Left cardiac atrium (tissue), 4 donors: ENCODE measurements at regions not wholly inside any gene's neighbourhood (a gene's known extent, or its start where the extent isn't known, plus 50 kb on each side); places are given as distances from the start of the nearest gene placed in this dataset.
"Not testable (repeated sequence)": the region's sequence is repeated elsewhere in the genome, so short reads cannot be mapped to it uniquely, and the experiment has no call there.

Experiments used
- ATAC-seq, 2 donors: fragments of 200-7000 bp; cut with Tn5 transposase; one replicate each; pipeline ENCODE4 v1.9.1; 2020; ENCODE audit warnings: mild to moderate bottlenecking in 2 of 2, moderate library complexity in 2 of 2
- DNase-seq: peaks from one replicate; pipeline ENCODE4 v3.0.0-alpha.2; 2020
- intact Hi-C, 2 donors: fragments of 100-400 bp; cut with DNase I; formaldehyde crosslinking; loops; one replicate each; pipeline versions ENCODE4 v1.14.1 to v1.15.1; 2022 to 2023
- donor health status: DM: no; HTN: yes; CAD: no.
- donor health status: DM: no; HTN: yes; CAD: no; lungs with severe emphysema.
- donor health status: DM: yes; HTN: yes; CAD: no.
- donor health status: Dilated cardiomyopathy.

DNA sequence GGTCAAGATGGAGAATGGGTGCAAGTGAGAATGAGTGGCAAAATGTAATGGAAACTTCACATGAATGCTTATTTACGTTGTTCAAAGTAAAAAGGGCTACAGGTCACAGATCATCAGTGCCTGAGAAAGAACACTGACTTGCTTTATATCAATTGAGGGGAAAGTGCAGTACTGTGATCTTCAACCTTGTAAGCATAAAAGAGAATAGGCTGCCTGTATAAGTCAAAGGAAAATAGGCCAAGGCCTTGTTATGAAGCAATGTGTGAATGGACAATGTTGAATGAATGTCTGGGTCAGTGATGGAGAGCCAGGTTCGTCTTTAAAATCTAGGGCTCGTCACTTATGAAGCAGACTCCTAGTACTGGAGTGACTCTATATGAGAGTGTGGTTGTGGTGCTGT lies 158.6 kb upstream of the NT5E start:
- ATAC-seq: no peak
- intact Hi-C loops: no loop called here
- no peak for DNase-seq

DNA sequence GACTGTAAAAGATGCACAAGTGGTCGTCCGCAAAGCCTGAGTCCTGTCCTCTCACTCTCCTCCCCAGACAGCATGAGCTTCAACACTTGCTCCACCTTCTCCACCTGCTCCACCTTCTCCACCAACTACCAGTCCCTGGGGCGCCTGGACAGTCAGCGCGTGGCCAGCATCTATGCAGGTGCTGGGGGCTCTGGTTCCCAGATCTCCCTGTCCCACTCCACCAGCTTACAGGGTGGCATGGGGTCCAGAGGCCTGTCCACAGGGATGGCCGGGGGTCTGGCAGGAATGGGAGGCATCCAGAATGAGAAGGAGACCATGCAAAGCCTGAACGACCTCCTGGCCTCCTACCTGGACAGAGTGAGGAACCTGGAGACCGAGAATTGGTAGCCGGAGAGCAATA lies 162.2 kb upstream of the NT5E start:
- DNase-seq: no peak

DNA sequence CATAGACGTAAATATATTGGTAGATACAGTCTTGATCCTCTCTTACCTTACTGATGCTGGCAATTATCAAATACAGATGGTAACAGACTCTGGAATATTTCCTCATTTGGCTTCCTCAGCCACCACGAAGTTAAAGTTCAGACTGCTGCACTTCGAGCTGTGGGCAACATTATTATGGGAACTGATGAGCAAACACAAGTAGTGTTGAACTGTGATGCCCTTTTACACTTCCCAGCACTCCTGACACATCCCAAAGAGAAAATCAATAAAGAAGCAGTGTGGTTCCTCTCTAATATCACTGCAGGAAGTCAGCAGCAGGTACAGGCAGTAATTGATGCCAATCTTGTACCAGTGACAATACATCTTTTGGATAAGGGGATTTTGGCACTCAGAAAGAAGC lies 162.7 kb upstream of the NT5E start:
- no peak for DNase-seq
- intact Hi-C loops: no loop called here
- no peak for ATAC-seq

More for the DNA sequence above, 162.2 kb upstream of the NT5E start:
- no peak for ATAC-seq
- intact Hi-C loops: no loop called here

DNA sequence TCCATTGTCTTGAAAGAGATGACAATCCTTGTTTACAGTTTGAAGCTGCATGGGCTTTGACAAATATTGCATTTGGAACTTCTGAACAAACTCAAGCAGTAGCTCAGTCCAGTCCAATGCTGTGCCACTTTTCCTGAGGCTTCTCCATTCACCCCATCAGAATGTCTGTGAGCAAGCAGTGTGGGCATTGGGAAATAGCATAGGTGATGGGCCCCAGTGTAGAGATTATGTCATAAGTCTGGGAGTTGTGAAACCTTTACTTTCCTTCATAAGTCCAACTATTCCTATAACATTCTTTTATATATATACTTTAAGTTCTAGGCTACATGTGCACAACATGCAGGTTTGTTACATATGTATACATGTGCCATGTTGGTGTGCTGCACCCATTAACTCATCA lies 163.4 kb upstream of the NT5E start:
- intact Hi-C loops, DNase-seq, ATAC-seq: not testable (repeated sequence)

DNA sequence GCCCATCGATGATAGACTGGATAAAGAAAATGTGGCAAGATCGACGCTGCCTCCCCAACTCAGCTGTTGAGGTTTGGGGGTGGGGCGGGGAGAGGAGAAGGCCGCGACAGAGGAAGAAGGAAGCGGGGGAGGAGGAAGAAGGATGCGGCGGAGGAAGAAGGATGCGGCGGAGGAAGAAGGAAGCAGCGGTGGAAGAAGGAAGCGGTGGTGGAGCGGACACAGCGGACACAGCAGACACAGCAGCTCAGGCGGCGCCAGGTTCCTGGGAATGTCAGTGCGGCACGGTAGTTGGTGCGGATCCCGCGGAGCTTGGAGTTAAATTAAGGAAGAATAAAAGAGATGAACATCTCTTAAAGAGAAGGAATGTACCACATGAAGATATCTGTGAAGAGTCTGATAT lies 163.9 kb upstream of the NT5E start:
- ATAC-seq (no peak), DNase-seq (no peak)
- intact Hi-C loops: no loop called here

DNA sequence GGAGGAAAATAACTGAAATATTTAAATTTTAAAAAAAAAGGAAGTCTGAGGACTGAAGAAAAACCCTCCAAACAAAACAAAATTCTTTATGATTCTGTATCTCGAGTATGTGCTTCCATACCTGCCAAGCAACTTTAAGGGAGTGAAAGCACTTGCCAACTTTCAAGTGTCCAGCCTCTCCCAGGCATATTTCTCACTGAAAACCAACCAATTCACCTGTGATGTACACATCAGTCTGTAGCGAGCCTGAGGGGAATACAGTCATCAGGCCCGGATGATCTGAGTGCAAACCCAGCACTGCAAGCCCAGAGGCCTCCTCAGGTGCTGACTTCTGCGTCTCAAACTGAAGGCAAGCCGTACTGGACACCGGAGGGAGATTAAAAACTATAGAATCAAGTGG lies 164.8 kb upstream of the NT5E start:
- ATAC-seq (peak in 1 of 2 donors; percentile 65), DNase-seq (no peak)
- intact Hi-C loops: no loop called here

DNA sequence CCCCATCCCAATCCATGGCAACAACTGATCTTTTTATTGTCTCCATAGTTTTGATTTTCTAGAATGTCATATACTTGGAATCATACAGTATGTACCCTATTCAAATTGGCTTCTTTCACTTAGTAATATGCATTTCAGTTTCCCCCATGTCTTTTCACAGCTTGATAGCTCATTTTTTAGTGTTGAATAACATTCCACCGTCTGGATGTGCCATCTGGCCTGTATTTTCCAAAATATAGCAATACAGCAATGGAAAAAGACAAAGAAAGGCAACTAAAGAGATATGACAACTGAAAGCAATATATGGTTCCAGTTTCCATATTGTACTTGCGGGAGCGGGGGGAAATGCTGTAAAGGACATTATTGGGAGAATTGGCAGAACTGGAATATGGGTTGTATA lies 166.4 kb upstream of the NT5E start:
- ATAC-seq (no peak), DNase-seq (no peak)
- intact Hi-C loops: no loop called here

DNA sequence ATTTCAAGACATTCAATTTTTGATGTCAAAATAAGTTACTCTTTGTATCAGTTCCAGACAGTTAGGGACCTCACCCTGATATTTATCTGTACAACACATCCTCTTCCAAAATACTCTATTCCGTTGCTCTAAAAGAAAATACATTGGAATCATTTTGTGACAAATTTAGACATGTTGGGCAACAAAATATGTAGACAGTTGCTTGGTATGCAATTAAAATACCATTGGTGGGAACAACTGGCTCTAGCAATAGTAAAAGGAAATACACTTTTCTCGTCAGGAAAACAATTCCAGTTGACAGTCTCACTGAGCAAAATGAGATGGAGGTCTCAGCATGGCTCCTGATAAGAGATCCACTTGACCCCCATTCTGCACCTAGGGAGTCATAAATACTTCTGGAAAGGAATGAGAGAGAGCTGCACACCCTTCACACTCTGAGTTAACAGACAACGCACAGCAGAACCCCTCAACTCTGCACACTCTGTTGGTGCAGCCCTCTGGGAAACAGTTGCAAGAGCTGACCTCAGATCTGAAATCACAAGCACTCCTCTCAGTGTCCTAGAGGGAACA lies 171.3 kb upstream of the NT5E start:
- intact Hi-C loops: no loop called here
- DNase-seq: no peak
- no peak for ATAC-seq

DNA sequence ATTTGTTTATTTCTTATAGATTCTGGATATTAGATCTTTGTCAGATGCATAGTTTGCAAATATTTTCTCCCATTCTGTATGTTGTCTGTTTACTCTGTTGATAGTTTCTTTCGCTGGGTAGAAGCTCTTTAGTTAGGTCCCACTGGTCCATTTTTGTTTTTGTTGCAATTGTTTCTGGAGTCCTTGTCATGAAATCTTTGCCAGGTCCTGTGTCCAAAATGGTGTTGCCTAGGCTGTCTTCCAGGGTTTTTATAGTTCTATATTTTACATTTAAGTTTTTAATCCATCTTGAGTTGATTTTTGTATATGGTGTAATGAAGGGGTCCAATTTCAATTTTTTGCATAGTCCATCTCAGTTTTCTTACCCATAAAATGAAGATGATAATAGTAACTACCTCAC lies 173.9 kb upstream of the NT5E start:
- ATAC-seq, DNase-seq, intact Hi-C loops: not testable (repeated sequence)

DNA sequence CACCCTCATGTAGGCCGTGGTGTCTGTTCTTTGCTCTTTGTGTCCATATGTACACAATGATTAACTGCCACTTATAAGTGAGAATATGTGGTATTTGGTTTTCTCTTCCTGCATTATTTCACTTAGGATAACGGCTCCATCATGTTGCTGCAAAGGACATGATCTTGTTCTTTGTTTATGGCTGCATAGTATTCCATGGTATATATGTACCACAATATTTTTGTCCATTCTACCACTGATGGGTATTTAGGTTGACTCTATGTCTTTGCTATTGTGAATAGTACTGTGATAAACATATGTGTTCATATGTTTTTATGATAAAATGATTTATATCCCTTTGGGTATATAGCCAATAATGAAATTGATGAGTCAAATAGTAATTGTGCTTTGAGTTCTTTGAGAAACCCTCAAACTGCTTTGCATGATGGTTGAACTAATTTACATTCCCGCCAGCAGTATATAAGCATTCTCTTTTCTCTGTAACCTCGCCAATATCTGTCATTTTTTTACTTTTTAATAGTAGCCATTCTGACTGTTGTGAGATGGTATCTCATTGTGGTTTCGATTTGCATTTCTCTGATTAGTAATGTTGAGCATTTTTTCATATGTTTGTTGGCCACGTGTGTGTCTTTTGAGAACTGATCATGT lies 174.4 kb upstream of the NT5E start:
- no peak for DNase-seq
- ATAC-seq: no peak
- intact Hi-C loops: no loop called here

DNA sequence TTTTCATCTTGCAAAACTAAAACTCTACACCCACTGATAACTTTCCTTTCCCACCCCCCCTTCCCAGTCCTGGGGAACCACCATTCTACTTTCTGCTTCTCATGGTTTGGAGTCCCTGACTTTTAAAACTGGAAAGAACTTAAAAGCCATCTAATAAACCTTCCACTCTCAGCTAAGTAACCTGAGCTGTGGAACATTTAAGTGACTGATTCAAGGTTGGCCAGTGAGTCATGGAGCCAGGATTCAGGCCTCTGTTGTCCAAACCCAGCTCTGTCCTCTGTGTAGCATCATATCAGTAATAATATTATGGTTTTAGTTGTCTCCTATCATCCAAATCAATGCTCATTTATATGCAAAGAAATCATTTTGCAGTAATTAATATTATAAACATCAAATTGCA lies 176.0 kb upstream of the NT5E start:
- intact Hi-C loops: no loop called here
- ATAC-seq: no peak
- DNase-seq: no peak

DNA sequence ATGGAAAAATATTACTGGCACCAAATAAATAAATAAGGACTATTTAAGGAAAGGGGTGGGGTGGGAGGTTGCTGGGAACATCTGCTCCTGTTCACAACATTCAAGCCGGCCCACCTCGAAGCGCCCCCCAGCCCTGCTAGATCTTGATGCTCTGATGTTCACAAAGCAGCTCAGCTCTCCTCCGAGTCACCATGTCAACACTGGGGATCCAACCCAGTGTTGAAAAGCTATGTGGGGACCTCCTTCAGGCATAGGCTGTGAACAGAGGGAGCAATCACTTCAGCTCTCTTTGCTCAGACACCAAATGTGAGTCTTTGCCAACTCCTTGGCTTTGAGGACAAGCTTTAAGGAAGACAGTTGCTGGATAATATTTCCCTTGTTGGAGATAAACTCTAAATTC lies 176.8 kb upstream of the NT5E start:
- intact Hi-C loops: no loop called here
- ATAC-seq (no peak), DNase-seq (no peak)

DNA sequence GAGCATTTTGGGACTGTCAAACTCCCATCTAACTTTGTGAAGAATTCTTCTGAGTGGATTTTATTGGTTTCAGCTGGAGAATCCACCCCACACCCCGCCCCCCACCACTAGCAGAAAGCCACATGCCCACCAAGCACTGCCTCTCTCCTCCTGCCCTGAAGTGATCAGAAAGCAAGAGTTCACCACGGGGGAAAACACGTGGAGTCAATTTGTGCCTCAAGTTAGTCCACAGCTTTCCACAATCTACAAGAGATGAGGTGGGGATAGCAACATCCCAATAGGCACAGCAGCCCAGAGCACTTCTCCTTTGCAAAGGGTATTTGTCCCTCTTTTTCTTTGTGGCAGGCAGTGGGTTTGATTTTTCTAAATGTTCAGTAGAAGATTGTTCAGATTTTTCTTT lies 177.3 kb upstream of the NT5E start:
- ATAC-seq (no peak), DNase-seq (no peak)
- intact Hi-C loops: no loop called here

DNA sequence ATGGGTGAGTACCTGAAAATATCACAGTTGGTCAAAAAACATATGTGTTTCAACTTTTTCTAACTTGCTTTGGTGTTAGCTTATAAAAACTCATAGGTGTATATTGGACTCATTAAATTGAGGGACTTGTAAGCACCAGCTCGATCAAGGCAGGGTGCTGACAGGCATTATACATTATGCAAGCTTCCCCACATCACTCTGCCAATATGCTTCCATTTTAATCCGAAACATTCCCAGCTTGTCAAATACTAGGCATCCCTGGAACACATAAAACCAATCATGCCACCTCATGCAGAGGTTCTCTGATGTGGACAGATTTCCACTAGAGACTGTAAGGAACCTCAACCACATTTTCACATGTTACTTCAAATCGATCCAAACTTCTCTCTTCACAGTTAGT lies 187.3 kb upstream of the NT5E start:
- DNase-seq (no peak), ATAC-seq (no peak)
- intact Hi-C loops: no loop called here

DNA sequence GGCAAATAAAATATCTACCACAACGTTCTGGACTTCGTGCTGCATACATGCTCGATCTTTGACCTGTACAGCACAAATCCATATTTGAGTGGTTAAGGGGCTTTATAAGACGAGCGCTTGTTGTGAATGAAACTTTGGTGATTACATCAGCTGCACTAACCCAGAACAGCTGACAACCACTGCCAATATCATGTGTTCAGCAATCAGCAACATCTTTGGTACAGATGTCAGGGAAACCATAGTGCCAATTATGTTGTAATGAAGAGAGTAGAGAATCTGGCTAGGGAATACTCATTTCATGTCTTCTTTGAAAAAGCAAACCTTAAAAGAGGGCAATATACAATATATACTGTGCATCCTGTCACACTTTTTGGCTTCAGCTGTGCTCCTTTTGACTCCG lies 188.6 kb upstream of the NT5E start:
- no peak for ATAC-seq
- intact Hi-C loops: no loop called here
- no peak for DNase-seq

DNA sequence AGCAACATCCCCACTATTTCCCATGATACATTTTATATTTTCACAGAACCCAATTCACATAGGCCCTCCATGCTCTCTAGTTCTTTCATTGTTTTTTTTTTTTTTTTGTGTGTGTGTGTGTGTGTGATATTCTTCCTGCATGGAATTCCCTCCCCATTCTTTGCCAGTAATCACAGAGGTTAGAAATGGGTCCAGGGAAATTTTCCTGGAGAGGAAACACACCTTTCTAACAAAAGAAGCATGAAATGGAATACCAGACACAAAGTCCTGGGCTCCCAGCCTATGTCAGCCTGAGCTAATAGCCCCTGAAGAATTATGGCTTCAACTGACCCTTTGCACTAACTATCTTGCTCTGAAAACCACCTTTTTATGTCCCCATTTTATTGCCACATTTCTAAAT lies 194.2 kb upstream of the NT5E start:
- ATAC-seq: no peak
- no peak for DNase-seq
- intact Hi-C loops: no loop called here

DNA sequence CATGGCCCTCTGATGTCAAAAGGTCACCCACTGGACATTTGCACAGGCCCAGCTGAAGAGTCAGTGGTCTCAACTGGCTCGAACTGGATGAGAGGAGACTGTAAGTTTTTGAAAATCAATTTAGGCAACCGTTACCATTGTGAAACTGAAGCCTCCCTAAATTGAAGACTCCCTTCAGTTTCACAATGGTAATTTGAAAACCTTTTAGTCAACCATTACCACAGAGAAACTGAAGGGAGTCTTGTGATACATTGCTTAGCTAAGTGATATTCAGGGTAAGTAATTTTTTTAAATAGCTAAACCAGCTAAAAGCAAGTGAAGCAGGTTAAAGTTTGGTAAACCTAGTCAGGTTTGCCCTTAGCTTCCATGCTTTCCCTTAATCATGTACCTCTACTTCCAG lies 197.3 kb upstream of the NT5E start:
- intact Hi-C loops: no loop called here
- DNase-seq (no peak), ATAC-seq (no peak)

DNA sequence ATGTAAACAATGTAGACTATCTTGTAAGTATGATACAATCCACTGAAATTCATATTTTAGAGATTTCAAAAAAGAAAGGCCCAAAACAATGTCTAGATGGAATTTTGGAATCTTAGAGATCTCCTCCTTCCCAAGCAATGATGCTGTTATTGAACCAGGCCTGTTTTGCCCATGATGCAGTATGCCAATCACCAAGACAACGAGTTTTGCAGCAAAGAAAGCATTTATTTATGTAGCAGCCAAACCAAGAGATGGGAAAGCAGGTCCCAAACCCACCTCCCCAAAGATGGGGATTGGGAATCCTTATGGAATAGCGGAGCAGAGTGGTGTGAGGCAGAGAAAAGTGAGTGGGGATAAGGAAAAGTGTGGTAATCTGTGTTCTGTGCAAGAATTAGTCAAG lies 197.8 kb upstream of the NT5E start:
- DNase-seq: no peak
- ATAC-seq: no peak
- intact Hi-C loops: no loop called here

DNA sequence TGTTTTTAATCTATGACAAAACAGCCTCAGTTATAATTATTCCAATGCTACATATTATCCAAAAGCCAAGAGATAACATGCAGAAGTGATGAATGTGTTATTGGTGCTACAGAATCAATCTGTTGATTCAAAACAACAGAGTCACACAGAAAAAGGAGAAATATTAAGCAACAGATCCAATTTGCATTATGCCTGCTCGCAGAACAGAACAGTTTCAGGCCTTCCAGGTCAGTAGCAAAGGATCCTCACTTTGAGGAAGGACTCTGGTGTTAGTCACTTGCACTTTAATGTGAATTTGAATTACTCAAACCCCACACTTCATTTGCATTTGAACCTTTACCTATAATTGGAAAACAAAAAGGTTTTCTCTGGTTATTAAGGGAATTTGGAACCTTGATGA lies 198.6 kb upstream of the NT5E start:
- intact Hi-C loops: no loop called here

DNA sequence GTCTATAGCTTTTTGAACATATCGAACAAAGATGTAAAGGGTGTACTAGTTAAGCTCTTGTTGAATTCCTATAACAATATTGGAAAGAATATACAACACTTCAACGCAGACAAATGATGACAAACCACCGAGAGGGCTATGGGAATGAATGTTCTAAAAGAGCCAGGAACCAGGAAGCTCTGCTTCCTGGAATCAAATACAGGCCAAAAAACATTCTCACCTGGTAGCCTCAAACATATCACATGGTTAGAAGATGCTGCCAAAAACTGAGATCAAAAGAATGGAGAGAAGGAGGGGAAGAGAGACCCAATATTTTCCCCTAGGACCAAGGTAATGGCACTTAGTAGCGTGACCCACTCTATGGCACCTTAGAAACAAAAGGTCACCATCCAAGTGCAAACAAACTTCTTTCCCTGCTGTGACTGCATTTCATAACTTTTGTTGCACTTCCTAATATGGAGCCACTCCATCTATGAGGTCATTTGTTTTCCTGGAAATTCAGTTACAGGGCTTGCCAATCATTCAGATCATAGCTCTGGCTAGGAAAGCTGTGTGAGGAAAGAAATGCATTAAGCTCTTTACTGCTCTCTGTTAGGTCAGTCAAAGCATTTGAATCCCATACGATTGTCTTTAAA lies 199.2 kb upstream of the NT5E start:
- peak; percentile 87 to 89 for ATAC-seq

More for the DNA sequence above, 198.6 kb upstream of the NT5E start:
- ATAC-seq (no peak), DNase-seq (no peak)

DNA sequence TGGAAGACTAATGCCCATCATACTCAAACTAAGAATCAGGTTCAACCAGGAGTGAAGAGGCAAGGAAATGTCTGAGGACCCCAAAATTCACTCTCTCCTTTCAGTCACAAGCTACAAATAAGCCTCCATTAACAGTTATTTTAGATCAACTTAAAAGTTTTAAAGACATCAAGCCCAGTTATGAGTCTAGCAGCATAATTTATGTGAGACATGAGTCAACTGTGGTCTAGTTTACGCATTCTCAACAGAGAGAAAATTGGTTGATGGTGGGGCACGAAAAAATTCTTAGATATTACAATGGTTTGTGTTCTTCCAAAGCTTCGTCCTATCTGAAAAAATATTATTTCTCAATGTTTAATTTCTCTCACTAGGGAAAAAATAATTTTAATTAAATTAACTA lies 204.9 kb upstream of the NT5E start:
- no peak for ATAC-seq
- DNase-seq: no peak
- intact Hi-C loops: no loop called here

More for the DNA sequence above, 199.2 kb upstream of the NT5E start:
- DNase-seq: no peak
- intact Hi-C loops: no loop called here
